Neural progenitor cell (in vitro differentiated cells): ENCODE measurements at regions not wholly inside any gene's neighbourhood (a gene's known extent, or its start where the extent isn't known, plus 50 kb on each side); places are given as distances from the start of the nearest gene placed in this dataset.
"Not testable (repeated sequence)": the region's sequence is repeated elsewhere in the genome, so short reads cannot be mapped to it uniquely, and the experiment has no call there.

Experiments used
- DNase-seq: peaks from one replicate; pipeline ENCODE4 v3.0.0-alpha.2; 2016; ENCODE audit warnings: low spot score
- H2AFZ ChIP-seq: fragments of 200-600 bp; sonication (generic); replicated peaks from 2 replicates; pipeline ENCODE4 v1.6.1; 2016; ENCODE audit warnings: antibody characterized with exemption
- H3F3A ChIP-seq: fragments of 200-600 bp; sonication (generic); 2 replicates; pipeline ENCODE4 v1.6.1; 2016; ENCODE audit warnings: antibody characterized with exemption, low read depth
- H3K27ac ChIP-seq: fragments of 200-600 bp; sonication (generic); 2 replicates; pipeline ENCODE4 v1.5.1; 2016; ENCODE audit warnings: mild to moderate bottlenecking
- H3K27me3 ChIP-seq: fragments of 200-600 bp; sonication (generic); 2 replicates; pipeline ENCODE4 v1.6.1; 2016; ENCODE audit warnings: mild to moderate bottlenecking, moderate library complexity
- H3K36me3 ChIP-seq: fragments of 200-600 bp; sonication (generic); 2 replicates; pipeline ENCODE4 v1.5.1; 2016
- H3K4me1 ChIP-seq: fragments of 200-600 bp; sonication (generic); 2 replicates; pipeline ENCODE4 v1.6.1; 2016; ENCODE audit warnings: mixed run types
- H3K4me2 ChIP-seq: fragments of 200-600 bp; sonication (generic); 2 replicates; pipeline ENCODE4 v1.6.1; 2016
- H3K4me3 ChIP-seq: fragments of 200-600 bp; sonication (generic); 2 replicates; pipeline ENCODE4 v1.5.1; 2016
- H3K79me2 ChIP-seq: fragments of 200-600 bp; sonication (generic); 2 replicates; pipeline ENCODE4 v1.6.1; 2016; ENCODE audit warnings: low read depth
- H3K9ac ChIP-seq: fragments of 200-600 bp; sonication (generic); 2 replicates; pipeline ENCODE4 v1.6.1; 2016
- H3K9me3 ChIP-seq: fragments of 200-600 bp; sonication (generic); 2 replicates; pipeline ENCODE4 v1.5.1; 2016; ENCODE audit warnings: low read depth
- H4K20me1 ChIP-seq: fragments of 200-600 bp; sonication (generic); 2 replicates; pipeline ENCODE4 v1.6.1; 2016; ENCODE audit warnings: low read depth
- H3K27ac Mint-ChIP-seq: 3 replicates; pipeline ENCODE4 v1.8.0; 2021; ENCODE audit warnings: mixed read lengths
- H3K27me3 Mint-ChIP-seq: 2 replicates; pipeline ENCODE4 v1.8.0; 2022; ENCODE audit warnings: low read depth, mild to moderate bottlenecking, inconsistent platforms, moderate library complexity, mixed read lengths; ENCODE audit not compliant: insufficient read depth
- H3K36me3 Mint-ChIP-seq: 3 replicates; pipeline ENCODE4 v1.8.0; 2021; ENCODE audit warnings: mixed read lengths
- H3K4me1 Mint-ChIP-seq: 3 replicates; pipeline ENCODE4 v1.8.0; 2021; ENCODE audit warnings: mixed read lengths
- H3K4me3 Mint-ChIP-seq: 3 replicates; pipeline ENCODE4 v1.8.0; 2021; ENCODE audit warnings: mild to moderate bottlenecking, moderate library complexity, mixed read lengths
- H3K9me3 Mint-ChIP-seq: 3 replicates; pipeline ENCODE4 v1.8.0; 2020; ENCODE audit warnings: mixed read lengths
- CTCF ChIP-seq: fragments of 200-600 bp; sonication (generic); IDR thresholded peaks from 2 replicates; pipeline ENCODE4 v1.5.1; 2017; ENCODE audit warnings: antibody characterized with exemption, mild to moderate bottlenecking
- EZH2 ChIP-seq: fragments of 200-600 bp; sonication (generic); IDR thresholded peaks from 2 replicates; pipeline ENCODE4 v1.6.1; 2017; ENCODE audit warnings: antibody characterized with exemption, mild to moderate bottlenecking, moderate library complexity
- EZH2phosphoT487 ChIP-seq: fragments of 200-600 bp; sonication (generic); IDR thresholded peaks from 2 replicates; pipeline ENCODE4 v1.6.1; 2017; ENCODE audit warnings: antibody characterized with exemption

GRCh38 chr6:118705544-118706491 is 54.4 kb upstream of the CEP85L start:
- H3K4me3 Mint-ChIP-seq: peak overlapping the region; percentile 71
- peaks cover 28% of the 10 kb centered on the region for H3K4me1 ChIP-seq
- no peak overlapping the region for H3K27ac ChIP-seq
- DNase-seq: peak; percentile 44
- peaks cover 4% of the 10 kb centered on the region for H3K36me3 Mint-ChIP-seq
- peaks cover 3% of the 10 kb centered on the region for H3K27me3 Mint-ChIP-seq
- no peaks in the 10 kb centered on the region for H3F3A ChIP-seq
- H3K4me3 ChIP-seq: no peak overlapping the region
- no peaks in the 10 kb centered on the region for H3K79me2 ChIP-seq
- no peaks in the 10 kb centered on the region for H4K20me1 ChIP-seq
- no peaks in the 10 kb centered on the region for H3K27me3 ChIP-seq
- peak overlapping the region; percentile 93 for H3K27ac Mint-ChIP-seq
- H3K9ac ChIP-seq: no peak overlapping the region
- peaks cover 61% of the 10 kb centered on the region for H3K4me1 Mint-ChIP-seq
- no peak overlapping the region for H2AFZ ChIP-seq
- peak overlapping the region; percentile 45 for H3K4me2 ChIP-seq
- no peak for TF ChIP-seq EZH2phosphoT487
- no peak for TF ChIP-seq CTCF
- no peak for TF ChIP-seq EZH2
- peaks cover 12% of the 10 kb centered on the region for H3K9me3 Mint-ChIP-seq
- no peaks in the 10 kb centered on the region for H3K36me3 ChIP-seq
- H3K9me3 ChIP-seq: no peaks in the 10 kb centered on the region

- Histone ChIP-seq H4K20me1 (no peaks in the 10 kb centered on the region), H3K27me3 (no peaks in the 10 kb centered on the region), H3K27ac (no peak overlapping the region), H3K79me2 (no peaks in the 10 kb centered on the region), H3K4me2 (peak overlapping the region; percentile 45), H3K9ac (no peak overlapping the region), H3F3A (no peaks in the 10 kb centered on the region), H3K4me3 (no peak overlapping the region), H3K4me1 (peaks cover 28% of the 10 kb centered on the region), H3K36me3 (no peaks in the 10 kb centered on the region), H3K9me3 (no peaks in the 10 kb centered on the region), H2AFZ (no peak overlapping the region)
- Mint-ChIP-seq H3K9me3 (peaks cover 12% of the 10 kb centered on the region), H3K4me1 (peaks cover 67% of the 10 kb centered on the region), H3K4me3 (peak overlapping the region; percentile 69), H3K27ac (peak overlapping the region; percentile 93), H3K27me3 (peaks cover 3% of the 10 kb centered on the region), H3K36me3 (peaks cover 4% of the 10 kb centered on the region)
- TF ChIP-seq CTCF (no peak), EZH2phosphoT487 (no peak), EZH2 (no peak)
- no peak for DNase-seq
These were observed 53.5 kb upstream of the CEP85L start for GRCh38 chr6:118704915-118705314.

GRCh38 chr6:118701260-118701659 is 49.9 kb upstream of the CEP85L start:
- not testable (repeated sequence) for DNase-seq, H3K27ac ChIP-seq, H3K27me3 Mint-ChIP-seq, H3K79me2 ChIP-seq, H3K27me3 ChIP-seq, H3K4me3 ChIP-seq, H3K9ac ChIP-seq, H3F3A ChIP-seq, H3K36me3 ChIP-seq, H3K4me2 ChIP-seq, H3K27ac Mint-ChIP-seq, H4K20me1 ChIP-seq, H3K9me3 ChIP-seq, H2AFZ ChIP-seq, H3K36me3 Mint-ChIP-seq
- Mint-ChIP-seq H3K9me3 (peaks cover 12% of the 10 kb centered on the region), H3K4me1 (peaks cover 42% of the 10 kb centered on the region), H3K4me3 (peak overlapping the region; percentile 63)
- peaks cover 21% of the 10 kb centered on the region for H3K4me1 ChIP-seq
